RPMI7951 (cell line): ENCODE measurements at regions not wholly inside any gene's neighbourhood (a gene's known extent, or its start where the extent isn't known, plus 50 kb on each side); places are given as distances from the start of the nearest gene placed in this dataset.
"Not testable (repeated sequence)": the region's sequence is repeated elsewhere in the genome, so short reads cannot be mapped to it uniquely, and the experiment has no call there.

Experiments used
- DNase-seq: peaks from one replicate; pipeline ENCODE4 v3.0.0-alpha.2; 2012; ENCODE audit warnings: low read depth

- DNase-seq = no peak
These were observed 253.7 kb upstream of the B3GAT1 start for GRCh38 chr11:134665571-134666270.

- no peak for DNase-seq
These were observed 253.1 kb upstream of the B3GAT1 start for GRCh38 chr11:134665188-134665535.

GRCh38 chr11:134664447-134665187 is 252.6 kb upstream of the B3GAT1 start:
- DNase-seq = no peak

- DNase-seq = no peak
These were observed 251.7 kb upstream of the B3GAT1 start for GRCh38 chr11:134663506-134664313.

- no peak for DNase-seq
These were observed 250.8 kb upstream of the B3GAT1 start for GRCh38 chr11:134662629-134663360.

- DNase-seq = no peak
These were observed 249.6 kb upstream of the B3GAT1 start for GRCh38 chr11:134661660-134662059.

- no peak for DNase-seq
These were observed 248.4 kb upstream of the B3GAT1 start for GRCh38 chr11:134660416-134660815.

GRCh38 chr11:134659882-134660281 is 247.8 kb upstream of the B3GAT1 start:
- DNase-seq = no peak

- no peak for DNase-seq
These were observed 246.6 kb upstream of the B3GAT1 start for GRCh38 chr11:134658481-134659225.

- no peak for DNase-seq
These were observed 245.6 kb upstream of the B3GAT1 start for GRCh38 chr11:134657631-134658030.

- DNase-seq = no peak
These were observed 245.0 kb upstream of the B3GAT1 start for GRCh38 chr11:134656861-134657540.

GRCh38 chr11:134656086-134656840 is 244.2 kb upstream of the B3GAT1 start:
- DNase-seq = not testable (repeated sequence)

GRCh38 chr11:134655189-134655989 is 243.3 kb upstream of the B3GAT1 start:
- DNase-seq = no peak

GRCh38 chr11:134654161-134654915 is 242.3 kb upstream of the B3GAT1 start:
- DNase-seq = no peak

- DNase-seq = no peak
These were observed 240.7 kb upstream of the B3GAT1 start for GRCh38 chr11:134652586-134653255.

- DNase-seq = no peak
These were observed 235.2 kb upstream of the B3GAT1 start for GRCh38 chr11:134647066-134647743.

- no peak for DNase-seq
These were observed 234.5 kb upstream of the B3GAT1 start for GRCh38 chr11:134646561-134646960.
